ENCODE measurements at regions not wholly inside any gene's neighbourhood (a gene's known extent, or its start where the extent isn't known, plus 50 kb on each side); places are given as distances from the start of the nearest gene placed in this dataset.

GRCh38 chr14:56891226-56891625 is 80.9 kb upstream of the OTX2 start:
- no peak for TF ChIP-seq CTCF (IDR thresholded peaks at IDR 0.05 in 8 of 11, conservative IDR thresholded peaks at IDR 0.05 in 3 of 11)
- TF ChIP-seq POLR2A (IDR thresholded peaks at IDR 0.05), result no peak
- TF ChIP-seq POLR2AphosphoS5 (IDR thresholded peaks at IDR 0.05), result no peak

Measured in spleen (tissue), 7 donors.